ENCODE measurements at regions not wholly inside any gene's neighbourhood (a gene's known extent, or its start where the extent isn't known, plus 50 kb on each side); places are given as distances from the start of the nearest gene placed in this dataset.
"Not testable (repeated sequence)": the region's sequence is repeated elsewhere in the genome, so short reads cannot be mapped to it uniquely, and the experiment has no call there.

DNA sequence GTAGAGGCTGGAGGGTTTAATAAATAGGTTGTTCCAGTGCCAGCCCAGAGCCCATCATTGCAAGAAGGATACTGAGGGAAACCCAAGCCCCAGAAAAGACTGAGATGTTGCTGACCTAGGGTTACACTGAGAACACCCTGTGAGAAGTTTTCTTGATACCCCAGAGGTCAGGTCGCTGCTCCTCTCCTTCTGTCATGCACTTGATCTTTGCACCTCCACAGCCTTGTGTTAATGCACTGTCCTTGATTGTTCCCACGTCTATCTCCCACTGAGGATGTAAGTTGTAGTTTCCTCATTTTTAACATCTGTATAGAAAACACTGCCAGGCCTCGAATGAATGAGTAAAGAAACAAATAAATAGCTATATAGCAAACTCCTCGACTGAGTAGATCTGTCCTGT lies 195.3 kb upstream of the AHR start:
- no peak for DNase-seq
- H3K36me3 Mint-ChIP-seq (ENCODE audit: low read depth): no peaks in the 10 kb centered on the region
- H3K27me3 Mint-ChIP-seq (ENCODE audit: insufficient read depth): no peaks in the 10 kb centered on the region; the same call in 1 of the 2 replicates
- no peak overlapping the region for H3K4me3 Mint-ChIP-seq
- no peak overlapping the region for H3K27ac Mint-ChIP-seq
- H3K4me1 Mint-ChIP-seq (ENCODE audit: low read depth): peaks cover 18% of the 10 kb centered on the region
- TF ChIP-seq, protein P1, sequence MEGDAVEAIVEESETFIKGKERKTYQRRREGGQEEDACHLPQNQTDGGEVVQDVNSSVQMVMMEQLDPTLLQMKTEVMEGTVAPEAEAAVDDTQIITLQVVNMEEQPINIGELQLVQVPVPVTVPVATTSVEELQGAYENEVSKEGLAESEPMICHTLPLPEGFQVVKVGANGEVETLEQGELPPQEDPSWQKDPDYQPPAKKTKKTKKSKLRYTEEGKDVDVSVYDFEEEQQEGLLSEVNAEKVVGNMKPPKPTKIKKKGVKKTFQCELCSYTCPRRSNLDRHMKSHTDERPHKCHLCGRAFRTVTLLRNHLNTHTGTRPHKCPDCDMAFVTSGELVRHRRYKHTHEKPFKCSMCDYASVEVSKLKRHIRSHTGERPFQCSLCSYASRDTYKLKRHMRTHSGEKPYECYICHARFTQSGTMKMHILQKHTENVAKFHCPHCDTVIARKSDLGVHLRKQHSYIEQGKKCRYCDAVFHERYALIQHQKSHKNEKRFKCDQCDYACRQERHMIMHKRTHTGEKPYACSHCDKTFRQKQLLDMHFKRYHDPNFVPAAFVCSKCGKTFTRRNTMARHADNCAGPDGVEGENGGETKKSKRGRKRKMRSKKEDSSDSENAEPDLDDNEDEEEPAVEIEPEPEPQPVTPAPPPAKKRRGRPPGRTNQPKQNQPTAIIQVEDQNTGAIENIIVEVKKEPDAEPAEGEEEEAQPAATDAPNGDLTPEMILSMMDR (IDR thresholded peaks at IDR 0.05): no peak
- H3K9me3 Mint-ChIP-seq: no peaks in the 10 kb centered on the region

GRCh38 chr7:17103984-17104383 lies 194.5 kb upstream of the AHR start:
- TF ChIP-seq, protein P1 (IDR thresholded peaks at IDR 0.05): no peak
- Mint-ChIP-seq H3K36me3 (ENCODE audit: low read depth) (no peaks in the 10 kb centered on the region), H3K4me3 (no peak overlapping the region), H3K4me1 (ENCODE audit: low read depth) (peaks cover 25% of the 10 kb centered on the region), H3K27me3 (ENCODE audit: insufficient read depth) (no peaks in the 10 kb centered on the region; the same call in 1 of the 2 replicates), H3K9me3 (no peaks in the 10 kb centered on the region), H3K27ac (no peak overlapping the region)
- no peak for DNase-seq

GRCh38 chr7:17104419-17104818 lies 194.0 kb upstream of the AHR start:
- no peaks in the 10 kb centered on the region; the same call in 1 of the 2 replicates for H3K27me3 Mint-ChIP-seq (ENCODE audit: insufficient read depth)
- TF ChIP-seq, protein P1 (IDR thresholded peaks at IDR 0.05): no peak
- peaks cover 27% of the 10 kb centered on the region for H3K4me1 Mint-ChIP-seq (ENCODE audit: low read depth)
- no peaks in the 10 kb centered on the region for H3K36me3 Mint-ChIP-seq (ENCODE audit: low read depth)
- H3K4me3 Mint-ChIP-seq: no peak overlapping the region
- H3K27ac Mint-ChIP-seq: no peak overlapping the region
- H3K9me3 Mint-ChIP-seq: no peaks in the 10 kb centered on the region
- DNase-seq: no peak

DNA sequence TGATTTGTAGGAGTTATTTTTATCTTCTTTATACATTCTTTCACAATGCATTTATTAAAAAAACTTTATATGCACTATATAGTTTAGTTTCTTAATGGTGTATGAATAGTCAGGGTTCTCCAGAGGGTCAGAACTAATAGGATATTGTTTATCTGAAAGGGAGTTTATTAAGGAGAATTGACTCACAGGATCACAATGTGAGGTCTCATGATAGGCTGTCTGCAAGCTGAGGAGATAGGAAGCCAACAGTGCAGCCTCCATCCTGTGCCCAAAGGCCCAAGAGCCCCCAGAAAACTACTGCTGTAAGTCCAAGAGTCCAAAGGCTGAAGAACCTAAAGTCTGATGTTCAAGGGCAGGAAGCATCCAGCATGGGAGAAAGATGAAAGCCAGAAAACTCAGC lies 192.8 kb upstream of the AHR start:
- H3K4me1 Mint-ChIP-seq (ENCODE audit: low read depth): peaks cover 24% of the 10 kb centered on the region
- no peaks in the 10 kb centered on the region; the same call in 1 of the 2 replicates for H3K27me3 Mint-ChIP-seq (ENCODE audit: insufficient read depth)
- H3K9me3 Mint-ChIP-seq: no peaks in the 10 kb centered on the region
- H3K36me3 Mint-ChIP-seq (ENCODE audit: low read depth): no peaks in the 10 kb centered on the region
- TF ChIP-seq, protein P1 (IDR thresholded peaks at IDR 0.05): no peak
- H3K4me3 Mint-ChIP-seq: no peak overlapping the region
- no peak overlapping the region for H3K27ac Mint-ChIP-seq
- no peak for DNase-seq

- Mint-ChIP-seq H3K36me3 (ENCODE audit: low read depth) (no peaks in the 10 kb centered on the region), H3K4me1 (ENCODE audit: low read depth) (peaks cover 24% of the 10 kb centered on the region), H3K27ac (no peak overlapping the region), H3K4me3 (no peak overlapping the region), H3K27me3 (ENCODE audit: insufficient read depth) (no peaks in the 10 kb centered on the region), H3K9me3 (no peaks in the 10 kb centered on the region)
- TF ChIP-seq, protein P1 (IDR thresholded peaks at IDR 0.05): no peak
- DNase-seq: no peak
Observed at GRCh38 chr7:17108049-17108584, 190.3 kb upstream of the AHR start.

DNA sequence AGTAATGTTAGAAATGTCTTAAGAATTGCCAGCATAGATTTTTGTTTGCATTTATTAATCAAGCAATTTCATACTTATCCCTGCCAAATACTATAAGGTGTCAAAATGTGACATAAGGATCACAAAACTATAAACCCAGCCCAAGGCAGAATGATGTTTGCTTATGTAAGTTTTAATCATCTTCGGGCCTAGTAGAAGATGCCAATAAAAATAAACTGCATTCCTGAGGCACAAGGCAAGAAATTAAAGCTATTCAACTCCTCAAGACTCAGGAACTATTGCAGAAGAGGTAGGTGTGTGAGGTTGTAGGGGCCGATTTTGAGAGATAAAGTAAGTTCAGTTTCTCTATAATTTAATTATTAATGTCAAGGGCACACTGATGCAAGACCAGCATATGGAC lies 189.4 kb upstream of the AHR start:
- Mint-ChIP-seq H3K27ac (no peak overlapping the region), H3K27me3 (ENCODE audit: insufficient read depth) (no peaks in the 10 kb centered on the region), H3K4me1 (ENCODE audit: low read depth) (peaks cover 24% of the 10 kb centered on the region), H3K4me3 (no peak overlapping the region), H3K36me3 (ENCODE audit: low read depth) (no peaks in the 10 kb centered on the region), H3K9me3 (no peaks in the 10 kb centered on the region)
- peak; percentile 45 for DNase-seq
- TF ChIP-seq, protein P1 (IDR thresholded peaks at IDR 0.05): no peak

DNA sequence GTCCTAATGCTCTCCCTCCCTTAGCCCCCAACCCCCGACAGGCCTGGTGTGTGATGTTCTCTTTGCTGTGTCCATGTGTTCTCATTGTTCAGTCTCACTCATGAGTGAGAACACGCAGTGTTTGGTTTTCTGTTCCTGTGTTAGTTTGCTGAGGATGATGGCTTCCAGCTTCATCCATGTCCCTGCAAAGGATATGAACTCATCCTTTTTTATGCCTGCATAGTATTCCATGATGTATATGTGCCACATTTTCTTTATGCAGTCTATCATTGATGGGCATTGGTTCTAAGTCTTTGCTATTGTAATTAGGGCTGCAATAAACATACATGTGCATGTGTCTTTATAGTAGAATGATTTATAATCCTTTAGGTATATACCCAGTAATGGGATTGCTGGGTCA lies 184.7 kb upstream of the AHR start:
- not testable (repeated sequence) for H3K4me3 Mint-ChIP-seq; H3K27ac Mint-ChIP-seq; H3K27me3 Mint-ChIP-seq (ENCODE audit: insufficient read depth); H3K36me3 Mint-ChIP-seq (ENCODE audit: low read depth); DNase-seq; H3K4me1 Mint-ChIP-seq (ENCODE audit: low read depth); H3K9me3 Mint-ChIP-seq
